PC-3 (cell line): ENCODE measurements at regions not wholly inside any gene's neighbourhood (a gene's known extent, or its start where the extent isn't known, plus 50 kb on each side); places are given as distances from the start of the nearest gene placed in this dataset.

Experiments used
- CTCF ChIP-seq: fragments of 300-600 bp; sonication (generic); conservative IDR thresholded peaks from 2 replicates; pipeline ENCODE4 v1.5.1; 2017; ENCODE audit warnings: antibody characterized with exemption, low read depth, mild to moderate bottlenecking, low read length
- EZH2 ChIP-seq: fragments of 300-600 bp; sonication (generic); IDR thresholded peaks from one replicate; pipeline ENCODE4 v1.6.1; 2017; ENCODE audit warnings: antibody characterized with exemption, mild to moderate bottlenecking, low read length; ENCODE audit not compliant: unreplicated experiment

- TF ChIP-seq CTCF (no peak), EZH2 (no peak)
These were observed 60.6 kb upstream of the ETV3 start for GRCh38 chr1:157198619-157199420.
